OCI-LY3 (cell line): ENCODE measurements at regions not wholly inside any gene's neighbourhood (a gene's known extent, or its start where the extent isn't known, plus 50 kb on each side); places are given as distances from the start of the nearest gene placed in this dataset.

Experiments used
- H2AFZ ChIP-seq: fragments of 200-600, 300-600 bp; shearing (Covaris generic); 2 replicates; pipeline ENCODE4 v1.6.0; 2014; ENCODE audit warnings: antibody characterized with exemption, low read depth, low read length
- H3K27ac ChIP-seq: fragments of 200-600, 300-600 bp; sonication (generic); 2 replicates; pipeline ENCODE4 v1.5.1; 2014; ENCODE audit warnings: mild to moderate bottlenecking, low read length, moderate library complexity, mixed read lengths
- H3K27me3 ChIP-seq: fragments of 200-600, 300-600 bp; sonication (generic); 2 replicates; pipeline ENCODE4 v1.6.1; 2014; ENCODE audit warnings: low read depth, low read length, mixed read lengths
- H3K36me3 ChIP-seq: fragments of 200-600, 300-600 bp; sonication (generic); replicated peaks from 2 replicates; pipeline ENCODE3; 2014; ENCODE audit warnings: low read depth, low read length, mixed read lengths
- H3K4me1 ChIP-seq: fragments of 300-600, 200-600 bp; sonication (generic); 2 replicates; pipeline ENCODE4 v1.6.1; 2014; ENCODE audit warnings: low read length, mixed read lengths
- H3K4me2 ChIP-seq: fragments of 200-600, 300-600 bp; sonication (generic); 2 replicates; pipeline ENCODE4 v1.6.1; 2014; ENCODE audit warnings: low read length, mixed read lengths
- H3K4me3 ChIP-seq: fragments of 300-600, 200-600 bp; sonication (generic); 2 replicates; pipeline ENCODE4 v1.5.1; 2014; ENCODE audit warnings: antibody characterized with exemption, mild to moderate bottlenecking, low read length, moderate library complexity
- H3K79me2 ChIP-seq: fragments of 300-600, 200-600 bp; shearing (Covaris generic); 2 replicates; pipeline ENCODE4 v1.6.1; 2014; ENCODE audit warnings: mild to moderate bottlenecking, low read length, mixed read lengths
- H3K9ac ChIP-seq: fragments of 300-600, 200-600 bp; shearing (Covaris generic); 2 replicates; pipeline ENCODE4 v1.6.0; 2014; ENCODE audit warnings: mild to moderate bottlenecking, low read length, moderate library complexity
- H3K9me3 ChIP-seq: fragments of 200-600, 300-600 bp; shearing (Covaris generic); 2 replicates; pipeline ENCODE4 v1.6.1; 2014; ENCODE audit warnings: low read length, mixed read lengths; ENCODE audit not compliant: insufficient read depth
- H4K20me1 ChIP-seq: fragments of 200-600, 300-600 bp; sonication (generic); 2 replicates; pipeline ENCODE4 v1.6.1; 2016; ENCODE audit warnings: low read length, mixed read lengths; ENCODE audit not compliant: insufficient read depth
- CTCF ChIP-seq: fragments of 200-600, 300-600 bp; sonication (generic); IDR thresholded peaks from 2 replicates; pipeline ENCODE4 v1.5.1; 2014; ENCODE audit warnings: antibody characterized with exemption, low read length, low read depth
- EZH2phosphoT487 ChIP-seq: fragments of 200-600 bp; shearing (Covaris generic); IDR thresholded peaks from 2 replicates; pipeline ENCODE4 v1.6.1; 2018; ENCODE audit warnings: antibody characterized with exemption, mixed run types, low read depth

DNA sequence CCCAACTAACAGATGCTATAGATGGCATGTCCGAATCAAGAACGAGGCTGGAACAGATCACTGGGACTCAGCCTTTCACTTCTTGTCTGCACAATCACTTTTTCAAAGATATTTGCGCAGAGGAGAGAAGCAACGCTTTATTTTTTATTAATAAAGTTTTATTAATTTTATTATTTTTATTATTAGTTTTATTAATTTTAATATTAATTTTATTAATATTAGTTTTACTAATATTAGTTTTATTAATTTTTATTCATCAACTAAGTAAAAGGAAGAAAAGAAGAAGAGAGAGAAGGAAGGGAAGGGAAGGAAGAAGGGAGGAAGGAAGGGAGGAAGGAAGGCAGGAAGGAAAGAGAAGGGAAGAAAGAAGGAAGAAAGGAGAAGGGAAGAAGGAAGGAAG is 236.4 kb upstream of the HHIP start:
- Histone ChIP-seq H3K4me1 (peaks cover 28% of the 10 kb centered on the region), H3K27ac (no peak overlapping the region), H3K4me3 (no peak overlapping the region), H3K9me3 (no peaks in the 10 kb centered on the region), H4K20me1 (peaks cover 3% of the 10 kb centered on the region; the same call in 1 of the 2 replicates), H3K79me2 (no peaks in the 10 kb centered on the region), H3K9ac (no peak overlapping the region), H3K36me3 (no peaks in the 10 kb centered on the region), H3K27me3 (no peaks in the 10 kb centered on the region), H2AFZ (no peak overlapping the region), H3K4me2 (peak overlapping the region; percentile 22; the same call in 1 of the 2 replicates)
- TF ChIP-seq CTCF (no peak), EZH2phosphoT487 (no peak)

DNA sequence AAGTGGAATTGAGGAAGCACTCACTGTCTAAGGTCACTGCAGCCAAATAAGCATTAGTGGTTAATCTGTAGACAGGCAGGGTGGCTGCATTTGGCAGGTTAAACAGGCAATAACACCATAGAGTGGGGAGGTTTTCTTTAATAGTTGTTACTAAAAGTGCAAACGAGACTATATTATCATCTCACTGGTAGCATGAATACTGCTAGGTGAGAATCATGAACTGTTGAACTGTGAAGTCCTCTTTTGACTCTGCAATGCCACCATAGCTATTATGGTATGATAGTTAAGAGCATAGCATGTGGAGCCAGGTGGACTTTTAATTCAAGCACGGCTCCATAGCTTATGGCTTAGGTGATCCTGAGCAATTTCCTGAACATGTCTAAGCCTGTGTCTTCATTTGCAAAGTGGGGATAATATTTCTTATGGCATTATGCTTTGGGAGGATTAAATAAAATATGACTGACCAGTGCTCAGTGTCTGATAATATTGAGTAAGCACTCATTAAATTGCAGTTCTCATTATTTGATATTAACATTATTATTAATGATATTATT is 235.6 kb upstream of the HHIP start:
- Histone ChIP-seq H2AFZ (no peak overlapping the region), H3K27me3 (no peaks in the 10 kb centered on the region), H3K36me3 (no peaks in the 10 kb centered on the region)

DNA sequence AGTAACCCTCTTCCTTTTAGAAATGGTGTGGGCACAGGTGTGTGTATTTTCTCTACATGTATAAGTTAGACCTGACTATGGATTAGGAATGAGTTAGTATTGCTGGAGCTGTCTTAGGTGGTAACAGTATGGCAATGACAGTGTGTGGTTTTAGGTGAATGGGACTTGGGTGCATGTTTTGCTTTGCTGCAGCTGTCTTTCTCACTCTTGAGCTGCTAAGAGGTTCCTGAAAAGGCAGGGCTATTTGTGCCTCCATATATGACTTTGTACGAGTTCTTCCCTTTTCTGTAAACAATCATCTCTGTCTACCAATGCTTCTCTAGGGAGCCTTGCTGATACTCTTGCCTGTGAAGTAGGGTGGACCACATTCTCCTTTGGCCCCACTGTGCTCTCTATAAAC is 234.8 kb upstream of the HHIP start:
- peak overlapping the region; percentile 20; the same call in 1 of the 2 replicates for H3K27ac ChIP-seq
- peak overlapping the region; percentile 2; the same call in 1 of the 2 replicates for H3K4me3 ChIP-seq
- H3K79me2 ChIP-seq = no peaks in the 10 kb centered on the region
- H4K20me1 ChIP-seq = peaks cover 3% of the 10 kb centered on the region; the same call in 1 of the 2 replicates
- TF ChIP-seq EZH2phosphoT487 (no peak), CTCF (no peak)
- H3K27me3 ChIP-seq = no peaks in the 10 kb centered on the region
- H3K4me2 ChIP-seq = peak overlapping the region; percentile 32
- H3K36me3 ChIP-seq = no peaks in the 10 kb centered on the region
- H2AFZ ChIP-seq = no peak overlapping the region
- H3K4me1 ChIP-seq = peaks cover 28% of the 10 kb centered on the region
- no peak overlapping the region for H3K9ac ChIP-seq
- H3K9me3 ChIP-seq = no peaks in the 10 kb centered on the region

More for the DNA sequence above, 235.6 kb upstream of the HHIP start:
- Histone ChIP-seq H3K9me3 (no peaks in the 10 kb centered on the region), H4K20me1 (peaks cover 3% of the 10 kb centered on the region; the same call in 1 of the 2 replicates), H3K4me2 (peak overlapping the region; percentile 22), H3K9ac (no peak overlapping the region), H3K4me1 (peaks cover 28% of the 10 kb centered on the region), H3K27ac (no peak overlapping the region), H3K4me3 (0 out of 2 replicates have a peak overlapping the region, but pooled peaks have one; percentile 0), H3K79me2 (no peaks in the 10 kb centered on the region)
- TF ChIP-seq CTCF (no peak), EZH2phosphoT487 (no peak)

GRCh38 chr4:144411700-144412099 is 234.3 kb upstream of the HHIP start:
- no peaks in the 10 kb centered on the region for H3K27me3 ChIP-seq
- H3K4me3 ChIP-seq = peak overlapping the region; percentile 2; the same call in 1 of the 2 replicates
- no peak overlapping the region for H3K9ac ChIP-seq
- no peaks in the 10 kb centered on the region for H3K9me3 ChIP-seq
- no peaks in the 10 kb centered on the region for H3K36me3 ChIP-seq
- TF ChIP-seq CTCF (no peak), EZH2phosphoT487 (no peak)
- peaks cover 28% of the 10 kb centered on the region for H3K4me1 ChIP-seq
- H3K4me2 ChIP-seq = peak overlapping the region; percentile 32
- no peak overlapping the region for H2AFZ ChIP-seq
- H3K27ac ChIP-seq = peak overlapping the region; percentile 20; the same call in 1 of the 2 replicates
- H3K79me2 ChIP-seq = no peaks in the 10 kb centered on the region
- peaks cover 3% of the 10 kb centered on the region; the same call in 1 of the 2 replicates for H4K20me1 ChIP-seq
